HG03575 (cell line): ENCODE measurements at regions not wholly inside any gene's neighbourhood (a gene's known extent, or its start where the extent isn't known, plus 50 kb on each side); places are given as distances from the start of the nearest gene placed in this dataset.
"Not testable (repeated sequence)": the region's sequence is repeated elsewhere in the genome, so short reads cannot be mapped to it uniquely, and the experiment has no call there.

Experiments used
- ATAC-seq: cut with Tn5 transposase; IDR thresholded peaks from one replicate; pipeline ENCODE4 v1.9.1; 2021; ENCODE audit not compliant: unreplicated experiment, insufficient number of reproducible peaks, low FRiP score; ENCODE audit errors: extremely low read depth

DNA sequence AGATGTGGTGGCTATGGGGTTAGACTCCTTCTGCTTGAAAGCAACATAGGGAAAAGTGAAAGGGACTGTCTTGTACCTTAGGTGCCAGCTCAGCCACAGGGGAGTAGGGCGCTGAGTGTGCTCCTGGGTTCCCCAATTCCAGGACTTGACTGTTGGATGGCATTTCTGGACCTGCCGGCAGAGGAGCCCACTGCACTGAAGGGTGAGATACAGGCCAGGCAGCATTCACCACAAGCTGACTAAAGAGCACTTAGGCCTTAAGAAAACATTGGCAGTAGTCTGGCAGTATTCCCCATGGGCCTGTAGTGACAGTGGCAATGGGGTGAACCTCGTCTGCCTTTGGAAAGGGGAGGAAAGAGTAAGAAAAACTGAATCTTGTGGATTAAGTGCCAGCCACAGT, 67.1 kb upstream of the TMTC2 start:
- no peak for ATAC-seq

DNA sequence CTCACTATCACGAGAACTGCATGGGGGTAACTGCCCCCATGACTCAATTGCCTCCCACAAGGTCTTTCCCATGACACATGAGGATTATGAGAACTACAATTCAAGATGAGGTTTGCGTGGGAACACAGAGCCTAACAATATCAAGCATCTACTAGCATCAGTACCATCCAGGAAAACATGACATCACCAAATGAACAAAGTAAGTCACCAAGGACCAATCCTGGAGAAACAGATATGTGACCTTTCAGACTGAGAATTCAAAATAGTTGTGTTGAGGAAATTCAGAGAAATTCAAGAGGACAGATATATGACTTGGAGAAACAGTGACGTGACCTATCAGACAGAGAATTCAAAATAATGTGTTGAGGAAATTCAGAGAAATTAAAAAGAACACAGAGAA, 65.8 kb upstream of the TMTC2 start:
- no peak for ATAC-seq

DNA sequence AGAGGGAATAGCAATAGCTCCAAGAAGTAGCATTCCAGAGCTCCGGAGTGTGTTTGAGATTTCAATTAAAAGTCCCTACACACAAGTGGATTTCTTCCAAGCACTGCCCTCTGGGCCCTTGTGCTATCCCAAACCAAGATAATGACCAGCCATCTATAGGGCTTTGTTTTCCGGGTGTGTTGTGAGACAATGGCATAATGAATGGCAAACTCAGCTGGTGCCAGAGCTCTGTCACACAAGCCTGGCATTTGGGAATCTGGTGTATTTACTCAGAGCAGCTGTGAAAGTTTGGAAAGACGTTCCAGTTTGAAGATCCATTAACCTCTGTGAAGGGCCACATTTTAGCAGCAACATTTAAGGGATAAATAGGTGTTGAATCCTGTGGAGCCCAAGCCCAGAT, 61.2 kb upstream of the TMTC2 start:
- ATAC-seq: no peak

DNA sequence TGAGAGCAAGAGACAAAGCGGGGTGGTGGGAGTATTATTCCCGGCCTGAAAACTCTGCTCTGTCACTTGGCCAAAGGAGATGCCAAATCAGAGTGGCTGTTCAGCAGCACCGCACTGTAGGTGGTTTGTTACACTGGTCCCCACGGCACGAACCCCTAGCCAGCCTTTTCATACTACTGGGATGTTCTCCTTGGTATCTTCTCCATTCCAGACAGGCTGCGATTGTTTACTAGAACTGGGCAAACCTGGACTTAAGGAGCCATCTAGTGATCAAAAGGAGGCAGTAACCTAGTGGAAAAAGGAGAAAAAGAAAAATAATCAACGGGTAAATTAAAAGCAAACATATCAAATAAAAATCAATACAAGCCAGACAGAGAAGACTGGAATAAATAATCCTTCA, 58.9 kb upstream of the TMTC2 start:
- ATAC-seq: no peak

DNA sequence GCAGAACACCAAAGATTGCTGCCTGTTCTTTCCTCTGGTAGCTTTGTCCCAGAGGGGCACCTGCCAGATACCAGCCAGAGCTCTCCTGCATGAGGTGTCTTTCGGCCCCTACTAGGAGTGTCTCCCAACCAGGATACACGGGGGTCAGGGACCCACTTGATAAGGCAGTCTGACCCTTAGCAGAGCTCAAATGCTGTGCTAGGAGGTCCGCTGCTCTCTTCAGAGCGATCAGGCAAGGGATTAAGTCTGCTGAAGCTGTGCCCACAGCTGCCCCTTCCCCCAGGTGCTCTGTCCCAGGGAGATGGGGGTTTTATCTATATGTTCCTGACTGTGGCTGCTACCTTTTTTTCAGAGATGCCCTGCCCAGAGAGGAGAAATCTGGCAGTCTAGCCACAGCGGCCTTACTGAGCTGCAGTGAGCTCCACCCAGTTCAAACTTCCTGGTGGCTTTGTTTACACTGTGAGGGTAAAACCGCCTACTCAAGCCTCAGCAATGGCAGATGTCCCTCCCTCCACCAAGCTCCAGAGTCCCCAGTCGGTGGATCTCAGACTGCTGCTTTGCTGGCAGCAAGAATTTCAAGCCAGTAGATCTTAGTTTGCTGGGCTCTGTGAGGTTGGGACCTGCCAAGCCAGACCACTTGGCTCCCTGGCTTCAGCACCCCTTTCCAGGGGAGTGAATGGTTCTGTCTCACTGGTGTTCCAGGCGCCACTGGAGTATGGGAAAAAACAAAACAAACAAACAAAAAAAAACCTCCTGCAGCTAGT, 52.0 kb upstream of the TMTC2 start:
- not testable (repeated sequence) for ATAC-seq

DNA sequence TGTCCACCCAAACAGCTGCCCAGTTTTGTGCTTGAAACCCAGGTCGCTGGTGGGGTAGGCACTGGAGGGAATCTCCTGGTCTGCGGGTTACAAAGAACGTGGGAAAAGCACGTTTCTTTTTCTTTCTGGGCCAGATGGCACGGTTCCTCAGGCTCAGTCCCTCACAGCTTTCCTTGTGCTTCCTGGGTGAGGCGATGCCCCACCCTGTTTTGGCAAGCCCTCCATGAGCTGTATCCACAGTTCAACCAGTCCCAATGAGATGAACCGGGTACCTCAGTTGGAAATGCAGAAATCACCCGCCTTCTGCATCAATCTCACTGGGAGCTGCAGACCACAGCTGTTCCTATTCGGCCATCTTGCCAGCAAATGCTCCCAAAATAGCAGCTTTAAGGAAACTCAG, 51.4 kb upstream of the TMTC2 start:
- no peak for ATAC-seq
